ENCODE measurements at regions not wholly inside any gene's neighbourhood (a gene's known extent, or its start where the extent isn't known, plus 50 kb on each side); places are given as distances from the start of the nearest gene placed in this dataset.

GRCh38 chr9:118059484-118060278, 355.5 kb downstream of the TLR4 start:
- no TSS peak for BruUV-seq (replicated peaks)
- Histone ChIP-seq H3K36me3 (ENCODE audit: control insufficient read depth in 2 of 2, insufficient read depth in 2 of 2, low read length in 1 of 2) (no peaks in the 10 kb centered on the region), H3K4me2 (ENCODE audit: control insufficient read depth, insufficient read depth) (no peak overlapping the region), H3K4me1 (ENCODE audit: control insufficient read depth, insufficient read depth, low read length) (no peaks in the 10 kb centered on the region), H4K20me1 (ENCODE audit: control insufficient read depth, insufficient read depth) (no peaks in the 10 kb centered on the region), H3K27me3 (replicated peaks in 1 of 2; ENCODE audit: control insufficient read depth in 2 of 2, insufficient read depth in 2 of 2, low read length in 1 of 2) (no peaks in the 10 kb centered on the region), H3K79me2 (ENCODE audit: control insufficient read depth, insufficient read depth, low read length) (no peaks in the 10 kb centered on the region), H3K9me3 (replicated peaks; ENCODE audit: control insufficient read depth, insufficient read depth, low read length) (no peaks in the 10 kb centered on the region), H3K4me3 (no peak overlapping the region), H3K9ac (ENCODE audit: control insufficient read depth, insufficient read depth, low read length) (no peak overlapping the region), H3K27ac (ENCODE audit: control insufficient read depth, insufficient read depth) (no peak overlapping the region), H2AFZ (ENCODE audit: control insufficient read depth, low read depth, low read length) (no peak overlapping the region)
- 27% methylated on average over 11 of the region's 11 CpGs for WGBS (ENCODE audit: insufficient coverage, insufficient replicate concordance, low lambda C conversion rate, missing lambda C conversion rate)
- ChIA-PET CTCF (no interaction called here), POLR2A (interaction anchor here (0.6 kb wide), 1 partner anchor 311 kb away, joined by 3 read pairs; no protein-coding TSS in a partner anchor), RAD21 (ENCODE audit: unreplicated experiment) (no interaction called here), SMC1A (ENCODE audit: uncharacterized antibody, unreplicated experiment) (interaction anchor here (0.6 kb wide), 1 partner anchor 1306 kb away, joined by 3 read pairs; no protein-coding TSS in a partner anchor)
- intact Hi-C loops (cut with micrococcal nuclease; ENCODE audit: unreplicated experiment) (no loop called here), in situ Hi-C loops (cut with MboI) (no loop called here)
- no peak for DNase-seq (ENCODE audit: low read depth, low spot score)
- no peak for ATAC-seq
- TF ChIP-seq REST (IDR thresholded peaks at IDR 0.05; ENCODE audit: low read depth, low read length) (peak; percentile 91), SREBF1 (IDR thresholded peaks at IDR 0.05; ENCODE audit: low read length) (no peak)
- FAIRE-seq = no peak

- no peak overlapping the region for H2AFZ ChIP-seq (ENCODE audit: control insufficient read depth, low read depth, low read length)
- no peak overlapping the region for H3K27ac ChIP-seq (ENCODE audit: control insufficient read depth, insufficient read depth)
- no peaks in the 10 kb centered on the region for H3K36me3 ChIP-seq (ENCODE audit: control insufficient read depth in 2 of 2, insufficient read depth in 2 of 2, low read length in 1 of 2)
- no peaks in the 10 kb centered on the region for H3K79me2 ChIP-seq (ENCODE audit: control insufficient read depth, insufficient read depth, low read length)
- ChIA-PET CTCF (no interaction called here), SMC1A (ENCODE audit: uncharacterized antibody, unreplicated experiment) (no interaction called here), POLR2A (no interaction called here), RAD21 (ENCODE audit: unreplicated experiment) (no interaction called here)
- no TSS peak for BruUV-seq (replicated peaks)
- no peaks in the 10 kb centered on the region for H3K27me3 ChIP-seq (replicated peaks in 1 of 2; ENCODE audit: control insufficient read depth in 2 of 2, insufficient read depth in 2 of 2, low read length in 1 of 2)
- no peak overlapping the region for H3K9ac ChIP-seq (ENCODE audit: control insufficient read depth, insufficient read depth, low read length)
- no peak overlapping the region for H3K4me3 ChIP-seq
- in situ Hi-C loops (cut with MboI) (no loop called here), intact Hi-C loops (cut with micrococcal nuclease; ENCODE audit: unreplicated experiment) (no loop called here)
- H3K4me2 ChIP-seq (ENCODE audit: control insufficient read depth, insufficient read depth) = no peak overlapping the region
- H3K9me3 ChIP-seq (replicated peaks; ENCODE audit: control insufficient read depth, insufficient read depth, low read length) = no peaks in the 10 kb centered on the region
- 35% methylated on average over 13 of the region's 13 CpGs for WGBS (ENCODE audit: insufficient coverage, insufficient replicate concordance, low lambda C conversion rate, missing lambda C conversion rate)
- no peak for ATAC-seq
- FAIRE-seq = no peak
- DNase-seq (ENCODE audit: low read depth, low spot score) = no peak
- no peaks in the 10 kb centered on the region for H4K20me1 ChIP-seq (ENCODE audit: control insufficient read depth, insufficient read depth)
- no peaks in the 10 kb centered on the region for H3K4me1 ChIP-seq (ENCODE audit: control insufficient read depth, insufficient read depth, low read length)
- TF ChIP-seq FOXK2 (IDR thresholded peaks at IDR 0.05) = no peak
- TF ChIP-seq ESRRA (IDR thresholded peaks at IDR 0.05; ENCODE audit: low read length) = no peak
- no peak for TF ChIP-seq EGR1 (IDR thresholded peaks at IDR 0.05; ENCODE audit: borderline replicate concordance in 1 of 2, low read depth in 2 of 2, low read length in 2 of 2)
- no peak for TF ChIP-seq ZBTB40 (IDR thresholded peaks at IDR 0.05; ENCODE audit: borderline replicate concordance)
- TF ChIP-seq ZBED1 (IDR thresholded peaks at IDR 0.05; ENCODE audit: borderline replicate concordance) = no peak
- TF ChIP-seq RB1 (IDR thresholded peaks at IDR 0.05; ENCODE audit: borderline replicate concordance) = no peak
- no peak for TF ChIP-seq RCOR1 (conservative IDR thresholded peaks at IDR 0.05; ENCODE audit: low read depth, low read length)
Measured at GRCh38 chr9:118083161-118083560, 379.0 kb downstream of the TLR4 start.

Measured in GM12878 (cell line).